ENCODE measurements at regions not wholly inside any gene's neighbourhood (a gene's known extent, or its start where the extent isn't known, plus 50 kb on each side); places are given as distances from the start of the nearest gene placed in this dataset.

DNA sequence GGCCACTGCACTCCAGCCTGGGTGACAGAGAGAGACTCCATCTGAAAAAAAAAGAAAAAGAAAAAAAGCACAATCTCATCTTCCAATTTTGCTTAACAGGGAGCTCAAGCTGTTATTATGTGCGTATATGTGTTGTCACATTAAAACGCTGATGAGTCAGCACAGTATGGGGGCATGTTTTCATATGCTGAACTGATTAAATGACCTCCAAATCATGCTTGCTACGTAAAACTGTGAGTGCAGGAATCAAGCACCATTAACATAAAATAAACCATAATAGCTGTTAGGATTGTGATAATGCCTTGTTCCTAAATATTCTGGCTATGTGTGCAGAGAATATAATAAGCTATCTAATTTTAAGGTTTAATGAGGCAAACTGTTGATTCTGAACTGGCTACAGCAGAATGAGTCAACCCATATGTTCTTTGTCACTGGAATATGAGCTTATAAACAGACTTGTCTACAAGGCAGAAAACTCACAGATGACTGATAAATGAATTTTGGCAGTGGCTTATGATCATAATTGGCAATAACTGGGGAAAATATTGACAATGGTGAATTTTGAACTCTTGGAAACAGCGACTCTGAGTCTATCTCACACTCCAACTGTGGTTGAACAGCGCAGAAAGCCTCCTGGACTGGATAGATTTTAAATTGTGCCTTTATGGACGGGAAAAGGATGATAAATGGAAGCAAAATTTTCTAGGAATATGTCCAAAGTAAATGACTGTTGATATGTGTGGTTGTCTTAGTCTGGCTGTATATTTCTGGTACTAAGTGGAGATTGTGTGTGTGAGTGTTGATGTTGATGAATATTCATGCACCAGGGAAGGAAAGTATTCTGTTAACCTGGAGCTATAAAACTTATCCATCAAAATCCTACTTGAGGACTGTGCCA is 75.5 kb downstream of the VCAM1 start:
- TF ChIP-seq, protein P1, sequence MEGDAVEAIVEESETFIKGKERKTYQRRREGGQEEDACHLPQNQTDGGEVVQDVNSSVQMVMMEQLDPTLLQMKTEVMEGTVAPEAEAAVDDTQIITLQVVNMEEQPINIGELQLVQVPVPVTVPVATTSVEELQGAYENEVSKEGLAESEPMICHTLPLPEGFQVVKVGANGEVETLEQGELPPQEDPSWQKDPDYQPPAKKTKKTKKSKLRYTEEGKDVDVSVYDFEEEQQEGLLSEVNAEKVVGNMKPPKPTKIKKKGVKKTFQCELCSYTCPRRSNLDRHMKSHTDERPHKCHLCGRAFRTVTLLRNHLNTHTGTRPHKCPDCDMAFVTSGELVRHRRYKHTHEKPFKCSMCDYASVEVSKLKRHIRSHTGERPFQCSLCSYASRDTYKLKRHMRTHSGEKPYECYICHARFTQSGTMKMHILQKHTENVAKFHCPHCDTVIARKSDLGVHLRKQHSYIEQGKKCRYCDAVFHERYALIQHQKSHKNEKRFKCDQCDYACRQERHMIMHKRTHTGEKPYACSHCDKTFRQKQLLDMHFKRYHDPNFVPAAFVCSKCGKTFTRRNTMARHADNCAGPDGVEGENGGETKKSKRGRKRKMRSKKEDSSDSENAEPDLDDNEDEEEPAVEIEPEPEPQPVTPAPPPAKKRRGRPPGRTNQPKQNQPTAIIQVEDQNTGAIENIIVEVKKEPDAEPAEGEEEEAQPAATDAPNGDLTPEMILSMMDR (conservative IDR thresholded peaks at IDR 0.05 in 1 of 2, IDR thresholded peaks at IDR 0.05 in 1 of 2; ENCODE audit: extremely low read depth in 1 of 2, insufficient read depth in 1 of 2, low read depth in 1 of 2, low read length in 2 of 2): no peak
- TF ChIP-seq EZH2 (IDR thresholded peaks at IDR 0.05; ENCODE audit: borderline replicate concordance, low read length): no peak
